GM12878 (cell line): ENCODE measurements at regions not wholly inside any gene's neighbourhood (a gene's known extent, or its start where the extent isn't known, plus 50 kb on each side); places are given as distances from the start of the nearest gene placed in this dataset.

Experiments
- ATAC-seq: fragments of 200-7000 bp; cut with Tn5 transposase; 3 replicates; pipeline ENCODE4 v1.9.1; 2020; ENCODE audit warnings: mild to moderate bottlenecking, moderate library complexity
- BruUV-seq: library from RNA; stranded (reverse); fragments of 400-500 nt; replicated peaks from 2 replicates; lab custom pipeline; 2021; lab: Mats Ljungman, UMichigan
- CTCF ChIA-PET: fragments of 300-600 bp; sonication (Branson Sonifier 250); formaldehyde crosslinking; extraction: SDS; loops from one replicate; lab custom pipeline; 2021; ENCODE audit warnings: inconsistent platforms; lab: Yijun Ruan, JAX
- POLR2A ChIA-PET: fragments of 350-600 bp; formaldehyde crosslinking; extraction: SDS; loops from one replicate; lab custom pipeline; 2021; ENCODE audit warnings: inconsistent platforms; lab: Charles Lee
- RAD21 ChIA-PET: fragments of 300-600 bp; sonication (Branson Sonifier 250); formaldehyde crosslinking; loops from one replicate; lab custom pipeline; 2023; ENCODE audit warnings: antibody characterized with exemption; ENCODE audit not compliant: unreplicated experiment; lab: Charles Lee
- SMC1A ChIA-PET: fragments of 300-600 bp; sonication (Branson Sonifier 250); formaldehyde crosslinking; loops from one replicate; lab custom pipeline; 2023; ENCODE audit not compliant: unreplicated experiment, uncharacterized antibody; lab: Charles Lee
- DNase-seq: peaks from one replicate; pipeline ENCODE4 v3.0.0-alpha.2; 2011; ENCODE audit warnings: low read depth, low spot score
- FAIRE-seq: peaks from 3 replicates; lab custom pipeline; 2011; peaks lifted over from hg19 to GRCh38; lab: Jason Lieb, UNC
- H2AFZ ChIP-seq: 2 replicates; pipeline ENCODE4 v1.6.0; 2011; ENCODE audit warnings: low read depth, low read length, control low read depth; ENCODE audit not compliant: control insufficient read depth
- H3K27ac ChIP-seq: 2 replicates; pipeline ENCODE4 v1.5.1; 2011; ENCODE audit warnings: control low read depth; ENCODE audit not compliant: control insufficient read depth, insufficient read depth
- H3K27me3 ChIP-seq, 2 experiments: replicated peaks in 1 of 2; 2 replicates each; pipeline versions ENCODE4 v1.6.0 to v1.6.1; 2011; ENCODE audit warnings: low read length in 1 of 2; ENCODE audit not compliant: control insufficient read depth in 2 of 2, insufficient read depth in 2 of 2
- H3K36me3 ChIP-seq, 2 experiments: 2 replicates each; pipeline ENCODE4 v1.5.1; 2011; ENCODE audit warnings: low read length in 1 of 2; ENCODE audit not compliant: control insufficient read depth in 2 of 2, insufficient read depth in 2 of 2
- H3K4me1 ChIP-seq: 2 replicates; pipeline ENCODE4 v1.6.1; 2011; ENCODE audit warnings: mild to moderate bottlenecking, low read length, moderate library complexity, mixed read lengths; ENCODE audit not compliant: control insufficient read depth, insufficient read depth
- H3K4me2 ChIP-seq: 2 replicates; pipeline ENCODE4 v1.6.0; 2011; ENCODE audit warnings: control low read depth; ENCODE audit not compliant: control insufficient read depth, insufficient read depth
- H3K4me3 ChIP-seq: fragments of 200-600 bp; sonication (generic); 2 replicates; pipeline ENCODE4 v1.5.1; 2016
- H3K79me2 ChIP-seq: 2 replicates; pipeline ENCODE4 v1.6.0; 2011; ENCODE audit warnings: low read length; ENCODE audit not compliant: control insufficient read depth, insufficient read depth
- H3K9ac ChIP-seq: 2 replicates; pipeline ENCODE4 v1.8.0; 2011; ENCODE audit warnings: low read length, control low read depth, mixed read lengths; ENCODE audit not compliant: control insufficient read depth, insufficient read depth
- H3K9me3 ChIP-seq: replicated peaks from 3 replicates; pipeline ENCODE4 v1.5.1; 2011; ENCODE audit warnings: mild to moderate bottlenecking, low read length; ENCODE audit not compliant: control insufficient read depth, insufficient read depth
- H4K20me1 ChIP-seq: 2 replicates; pipeline ENCODE4 v1.6.0; 2011; ENCODE audit not compliant: control insufficient read depth, insufficient read depth
- CBFB ChIP-seq: IDR thresholded peaks from 2 replicates; pipeline ENCODE4 v1.6.1; 2016; ENCODE audit warnings: antibody characterized with exemption, low read depth
- CBX3 ChIP-seq: fragments of 200-600 bp; sonication (generic); IDR thresholded peaks from 2 replicates; pipeline ENCODE4 v1.6.1; 2016; ENCODE audit warnings: low read depth, borderline replicate concordance
- CBX5 ChIP-seq: sonication (generic); IDR thresholded peaks from 2 replicates; pipeline ENCODE4 v1.6.1; 2016; ENCODE audit warnings: low read depth, moderate library complexity, mild to moderate bottlenecking, inconsistent platforms
- NR2C1 ChIP-seq: fragments of 450-650 bp; IDR thresholded peaks from 2 replicates; pipeline ENCODE4 v1.6.1; 2017; ENCODE audit warnings: antibody characterized with exemption, mild to moderate bottlenecking, moderate library complexity
- STAT1 ChIP-seq: fragments of 450-650 bp; conservative IDR thresholded peaks from 2 replicates; pipeline ENCODE4 v1.6.1; 2014; ENCODE audit warnings: antibody characterized with exemption, mild to moderate bottlenecking
- STAT3 ChIP-seq: IDR thresholded peaks from 2 replicates; pipeline ENCODE4 v1.6.1; 2011; ENCODE audit warnings: low read depth, low read length, improper control_type of control experiment
- WRNIP1 ChIP-seq: IDR thresholded peaks from 2 replicates; pipeline ENCODE4 v1.6.1; 2011; ENCODE audit warnings: low read depth, low read length, improper control_type of control experiment, borderline replicate concordance
- ZBTB4 ChIP-seq: fragments of 450-650 bp; formaldehyde crosslinking; IDR thresholded peaks from 2 replicates; pipeline ENCODE4 v1.4.0; 2022; ENCODE audit warnings: mild to moderate bottlenecking, moderate library complexity
- ZZZ3 ChIP-seq: IDR thresholded peaks from 2 replicates; pipeline ENCODE4 v1.6.1; 2011; ENCODE audit warnings: low read depth; ENCODE audit not compliant: control insufficient read depth, insufficient read length
- WGBS: methylation state at CpG from one replicate; pipeline ENCODE4 v1.1.6; 2016; ENCODE audit warnings: low lambda C conversion rate; ENCODE audit not compliant: insufficient replicate concordance, insufficient coverage; ENCODE audit errors: missing lambda C conversion rate; 5-methylcytosine and 5-hydroxymethylcytosine counted together
- in situ Hi-C: fragments of 300-500 bp; cut with MboI; formaldehyde crosslinking; loops from 9 replicates; pipeline ENCODE4 v1.14.3; 2018; ENCODE audit warnings: mixed read lengths
- intact Hi-C: fragments of 100-400 bp; cut with micrococcal nuclease; formaldehyde crosslinking; loops from one replicate; pipeline ENCODE4 v1.14.2; 2022; ENCODE audit not compliant: unreplicated experiment

DNA sequence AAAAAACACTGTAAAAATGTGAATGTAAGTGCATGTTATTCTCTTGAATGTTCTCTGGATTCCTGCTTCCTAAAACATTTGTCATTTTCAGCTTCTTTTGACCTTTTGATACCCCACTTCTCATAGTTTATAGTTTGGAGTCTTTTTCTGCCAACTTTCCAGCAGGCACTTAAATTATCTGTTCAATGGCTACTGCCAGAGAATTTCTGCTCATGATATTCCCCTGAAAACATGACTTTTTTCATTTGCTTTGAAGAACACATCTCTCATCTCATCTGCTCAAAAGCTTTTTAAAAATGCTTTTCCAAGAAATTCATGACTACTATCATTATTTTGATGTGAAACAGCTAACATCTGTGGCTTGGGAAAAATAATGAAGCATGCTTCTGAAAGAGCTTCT, 269.7 kb upstream of the PCDH7 start (continued):
- TF ChIP-seq ZBTB4 (CRISPR knock-in tag) (no peak), STAT3 (no peak), ZZZ3 (no peak), CBX5 (no peak), STAT1 (no peak), CBFB (no peak)

- SMC1A ChIA-PET, result interaction anchor here (1.4 kb wide), 1 partner anchor 59 kb away, joined by 3 read pairs; no protein-coding TSS in a partner anchor
- Histone ChIP-seq H4K20me1 (no peaks in the 10 kb centered on the region), H3K79me2 (no peaks in the 10 kb centered on the region), H3K27me3 (no peaks in the 10 kb centered on the region), H3K9me3 (no peaks in the 10 kb centered on the region; the same call in 2 of the 3 replicates), H3K4me1 (no peaks in the 10 kb centered on the region; the same call in 1 of the 2 replicates), H2AFZ (no peak overlapping the region), H3K9ac (no peak overlapping the region), H3K4me3 (no peak overlapping the region), H3K36me3 (no peaks in the 10 kb centered on the region), H3K27ac (no peak overlapping the region), H3K4me2 (no peak overlapping the region)
- 32% methylated on average over 1 of the region's 1 CpG for WGBS
- BruUV-seq, result no TSS peak
- DNase-seq, result no peak
- CTCF ChIA-PET, result no interaction called here
- RAD21 ChIA-PET, result no interaction called here
- ATAC-seq, result no peak
- POLR2A ChIA-PET, result no interaction called here
- in situ Hi-C loops (no loop called here), intact Hi-C loops (no loop called here)
- TF ChIP-seq NR2C1, result no peak
- TF ChIP-seq WRNIP1, result no peak
- no peak for TF ChIP-seq CBX3
- TF ChIP-seq ZBTB4 (CRISPR knock-in tag), result no peak
- FAIRE-seq, result no peak
Measured at GRCh38 chr4:30454504-30454903, 265.7 kb upstream of the PCDH7 start.
